HuH-7 (cell line): ENCODE measurements at regions not wholly inside any gene's neighbourhood (a gene's known extent, or its start where the extent isn't known, plus 50 kb on each side); places are given as distances from the start of the nearest gene placed in this dataset.

Experiments used
- DNase-seq: peaks from one replicate; pipeline ENCODE4 v3.0.0; 2011; ENCODE audit warnings: low spot score

GRCh38 chr3:69441040-69441439 lies 55.2 kb upstream of the FRMD4B start:
- no peak for DNase-seq

GRCh38 chr3:69439643-69440270 lies 53.9 kb upstream of the FRMD4B start:
- DNase-seq, result peak; percentile 1

- no peak for DNase-seq
Observed at GRCh38 chr3:69438476-69438875, 52.6 kb upstream of the FRMD4B start.

GRCh38 chr3:69435274-69436265 lies 49.7 kb upstream of the FRMD4B start:
- no peak for DNase-seq
